ENCODE measurements at regions not wholly inside any gene's neighbourhood (a gene's known extent, or its start where the extent isn't known, plus 50 kb on each side); places are given as distances from the start of the nearest gene placed in this dataset.
"Not testable (repeated sequence)": the region's sequence is repeated elsewhere in the genome, so short reads cannot be mapped to it uniquely, and the experiment has no call there.

GRCh38 chr4:77355731-77356130 lies 198.7 kb downstream of the CCNG2 start:
- Histone ChIP-seq H3K9ac (ENCODE audit: low read depth in 1 of 2, low read length in 2 of 2) (no peak overlapping the region), H3K4me3 (ENCODE audit: low read depth in 1 of 2, low read length in 2 of 2) (no peak overlapping the region), H3K36me3 (ENCODE audit: control insufficient read depth in 1 of 2, insufficient read depth in 2 of 2, low read length in 2 of 2) (no peaks in the 10 kb centered on the region), H3K27ac (ENCODE audit: low read depth, low read length) (no peak overlapping the region), H3K4me1 (ENCODE audit: control insufficient read depth in 1 of 2, insufficient read depth in 2 of 2, low read length in 2 of 2) (no peaks in the 10 kb centered on the region), H3K27me3 (ENCODE audit: control insufficient read depth in 1 of 2, insufficient read depth in 2 of 2, low read length in 2 of 2) (peaks cover 0 to 3% of the 10 kb centered on the region in 2 donors), H3K9me3 (ENCODE audit: control insufficient read depth in 1 of 2, low read length in 2 of 2) (no peaks in the 10 kb centered on the region)

- H3K27me3 ChIP-seq (ENCODE audit: control insufficient read depth in 1 of 2, insufficient read depth in 2 of 2, low read length in 2 of 2) = peaks cover 0 to 3% of the 10 kb centered on the region in 2 donors
- no peaks in the 10 kb centered on the region for H3K36me3 ChIP-seq (ENCODE audit: control insufficient read depth in 1 of 2, insufficient read depth in 2 of 2, low read length in 2 of 2)
- no peaks in the 10 kb centered on the region for H3K4me1 ChIP-seq (ENCODE audit: control insufficient read depth in 1 of 2, insufficient read depth in 2 of 2, low read length in 2 of 2)
- H3K9me3 ChIP-seq (ENCODE audit: control insufficient read depth in 1 of 2, low read length in 2 of 2) = no peaks in the 10 kb centered on the region
- no peak overlapping the region for H3K4me3 ChIP-seq (ENCODE audit: low read depth in 1 of 2, low read length in 2 of 2)
- no peak overlapping the region for H3K27ac ChIP-seq (ENCODE audit: low read depth, low read length)
- no peak overlapping the region for H3K9ac ChIP-seq (ENCODE audit: low read depth in 1 of 2, low read length in 2 of 2)
Observed at GRCh38 chr4:77358315-77358928, 201.4 kb downstream of the CCNG2 start.

GRCh38 chr4:77360451-77360850 lies 203.4 kb downstream of the CCNG2 start:
- Histone ChIP-seq H3K27me3 (ENCODE audit: control insufficient read depth in 1 of 2, insufficient read depth in 2 of 2, low read length in 2 of 2) (peaks cover 0 to 3% of the 10 kb centered on the region in 2 donors), H3K4me1 (ENCODE audit: control insufficient read depth in 1 of 2, insufficient read depth in 2 of 2, low read length in 2 of 2) (no peaks in the 10 kb centered on the region), H3K27ac (ENCODE audit: low read depth, low read length) (no peak overlapping the region), H3K36me3 (ENCODE audit: control insufficient read depth in 1 of 2, insufficient read depth in 2 of 2, low read length in 2 of 2) (no peaks in the 10 kb centered on the region), H3K4me3 (ENCODE audit: low read depth in 1 of 2, low read length in 2 of 2) (no peak overlapping the region), H3K9ac (ENCODE audit: low read depth in 1 of 2, low read length in 2 of 2) (no peak overlapping the region), H3K9me3 (ENCODE audit: control insufficient read depth in 1 of 2, low read length in 2 of 2) (no peaks in the 10 kb centered on the region)

DNA sequence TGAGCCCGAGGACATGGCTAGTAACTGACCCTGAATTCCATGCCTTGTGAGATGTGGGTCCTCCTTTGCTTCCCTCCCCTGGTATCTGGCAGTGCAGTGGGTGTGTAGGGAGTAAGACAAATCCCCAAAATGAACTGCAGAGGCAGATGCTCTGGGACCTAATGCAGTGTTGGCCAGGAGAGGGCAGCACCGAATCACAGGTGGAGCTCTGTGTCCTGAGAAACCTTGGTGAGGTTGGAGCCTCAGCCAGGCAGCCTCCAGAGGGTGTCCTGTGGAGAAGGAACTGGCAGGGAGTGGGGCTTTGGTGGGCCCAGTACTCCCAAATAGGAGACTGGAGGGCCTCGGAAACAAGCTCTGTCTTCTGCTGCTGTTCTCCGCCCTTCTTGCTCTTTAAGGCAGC lies 209.9 kb downstream of the CCNG2 start:
- not testable (repeated sequence) for H3K4me1 ChIP-seq (ENCODE audit: control insufficient read depth in 1 of 2, insufficient read depth in 2 of 2, low read length in 2 of 2); H3K4me3 ChIP-seq (ENCODE audit: low read depth in 1 of 2, low read length in 2 of 2); H3K36me3 ChIP-seq (ENCODE audit: control insufficient read depth in 1 of 2, insufficient read depth in 2 of 2, low read length in 2 of 2); H3K27ac ChIP-seq (ENCODE audit: low read depth, low read length); H3K9ac ChIP-seq (ENCODE audit: low read depth in 1 of 2, low read length in 2 of 2); H3K27me3 ChIP-seq (ENCODE audit: control insufficient read depth in 1 of 2, insufficient read depth in 2 of 2, low read length in 2 of 2); H3K9me3 ChIP-seq (ENCODE audit: control insufficient read depth in 1 of 2, low read length in 2 of 2)

GRCh38 chr4:77367638-77368037 lies 210.6 kb downstream of the CCNG2 start:
- H3K4me3 ChIP-seq (ENCODE audit: low read depth in 1 of 2, low read length in 2 of 2) = no peak overlapping the region
- H3K4me1 ChIP-seq (ENCODE audit: control insufficient read depth in 1 of 2, insufficient read depth in 2 of 2, low read length in 2 of 2) = no peaks in the 10 kb centered on the region
- H3K27me3 ChIP-seq (ENCODE audit: control insufficient read depth in 1 of 2, insufficient read depth in 2 of 2, low read length in 2 of 2) = no peaks in the 10 kb centered on the region
- no peaks in the 10 kb centered on the region for H3K36me3 ChIP-seq (ENCODE audit: control insufficient read depth in 1 of 2, insufficient read depth in 2 of 2, low read length in 2 of 2)
- no peaks in the 10 kb centered on the region for H3K9me3 ChIP-seq (ENCODE audit: control insufficient read depth in 1 of 2, low read length in 2 of 2)
- H3K27ac ChIP-seq (ENCODE audit: low read depth, low read length) = no peak overlapping the region
- H3K9ac ChIP-seq (ENCODE audit: low read depth in 1 of 2, low read length in 2 of 2) = no peak overlapping the region

DNA sequence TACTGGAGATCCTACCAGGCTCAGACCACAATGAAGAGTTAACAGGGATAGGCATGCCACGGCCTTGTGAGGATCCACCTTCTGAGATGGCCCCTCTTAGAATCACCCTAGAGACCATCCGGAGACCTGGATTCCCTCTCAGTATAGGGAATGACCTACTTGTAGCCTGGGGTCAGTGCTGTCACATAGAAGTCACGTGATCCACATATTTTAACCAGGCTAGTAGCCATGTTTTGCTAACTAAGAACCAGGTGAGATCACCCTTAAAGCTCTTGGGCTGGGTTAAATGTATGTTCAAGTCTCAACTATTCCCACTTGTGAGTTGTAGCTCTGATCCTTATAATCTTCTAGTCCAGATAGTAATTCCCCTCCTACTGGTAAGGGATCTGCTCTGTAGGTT lies 215.4 kb downstream of the CCNG2 start:
- H3K27me3 ChIP-seq (ENCODE audit: control insufficient read depth in 1 of 2, insufficient read depth in 2 of 2, low read length in 2 of 2) = no peaks in the 10 kb centered on the region
- H3K4me1 ChIP-seq (ENCODE audit: control insufficient read depth in 1 of 2, insufficient read depth in 2 of 2, low read length in 2 of 2) = no peaks in the 10 kb centered on the region
- H3K36me3 ChIP-seq (ENCODE audit: control insufficient read depth in 1 of 2, insufficient read depth in 2 of 2, low read length in 2 of 2) = no peaks in the 10 kb centered on the region
- no peak overlapping the region for H3K4me3 ChIP-seq (ENCODE audit: low read depth in 1 of 2, low read length in 2 of 2)
- H3K9me3 ChIP-seq (ENCODE audit: control insufficient read depth in 1 of 2, low read length in 2 of 2) = no peaks in the 10 kb centered on the region
- no peak overlapping the region for H3K9ac ChIP-seq (ENCODE audit: low read depth in 1 of 2, low read length in 2 of 2)
- no peak overlapping the region for H3K27ac ChIP-seq (ENCODE audit: low read depth, low read length)

DNA sequence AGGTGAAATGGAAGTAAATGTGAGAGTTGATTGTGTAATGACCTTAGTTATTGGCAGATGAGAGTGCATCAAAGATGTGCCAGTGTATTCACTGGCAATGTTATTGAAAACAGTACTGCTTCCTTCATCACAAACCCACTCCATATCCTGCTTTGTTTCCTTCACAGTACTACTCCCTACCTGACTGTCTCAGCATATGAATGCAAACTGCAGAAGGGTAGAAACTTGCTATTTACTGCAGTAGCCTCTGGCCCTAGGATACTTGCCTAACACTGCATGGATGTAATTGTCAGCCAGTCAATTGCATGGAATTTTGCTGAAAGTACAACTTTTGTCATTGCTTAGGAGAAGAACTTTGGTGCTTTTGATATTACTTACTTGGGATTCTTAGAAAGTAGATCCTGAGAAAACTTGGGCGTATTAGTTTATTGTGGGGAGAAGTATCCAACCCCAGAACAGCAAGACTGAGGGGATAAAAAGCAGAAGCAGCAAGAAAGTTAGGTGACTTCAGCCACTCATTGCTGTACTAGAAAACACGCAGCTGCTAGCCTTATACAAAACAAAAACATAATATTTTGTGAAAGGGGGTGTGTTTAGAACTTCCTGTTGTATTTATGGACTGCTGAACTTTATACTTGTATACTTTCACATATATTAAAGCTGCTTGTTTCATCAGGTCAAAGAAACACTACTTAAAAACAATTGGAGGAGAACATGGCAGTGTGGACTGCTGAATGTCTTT lies 219.0 kb downstream of the CCNG2 start:
- no peaks in the 10 kb centered on the region for H3K4me1 ChIP-seq (ENCODE audit: control insufficient read depth in 1 of 2, insufficient read depth in 2 of 2, low read length in 2 of 2)
- H3K9me3 ChIP-seq (ENCODE audit: control insufficient read depth in 1 of 2, low read length in 2 of 2) = no peaks in the 10 kb centered on the region
- H3K9ac ChIP-seq (ENCODE audit: low read depth in 1 of 2, low read length in 2 of 2) = no peak overlapping the region
- peaks cover 0 to 5% of the 10 kb centered on the region in 2 donors for H3K27me3 ChIP-seq (ENCODE audit: control insufficient read depth in 1 of 2, insufficient read depth in 2 of 2, low read length in 2 of 2)
- no peak overlapping the region for H3K4me3 ChIP-seq (ENCODE audit: low read depth in 1 of 2, low read length in 2 of 2)
- H3K27ac ChIP-seq (ENCODE audit: low read depth, low read length) = no peak overlapping the region
- no peaks in the 10 kb centered on the region for H3K36me3 ChIP-seq (ENCODE audit: control insufficient read depth in 1 of 2, insufficient read depth in 2 of 2, low read length in 2 of 2)

GRCh38 chr4:77376788-77377460 lies 219.9 kb downstream of the CCNG2 start:
- Histone ChIP-seq H3K27ac (ENCODE audit: low read depth, low read length) (no peak overlapping the region), H3K4me1 (ENCODE audit: control insufficient read depth in 1 of 2, insufficient read depth in 2 of 2, low read length in 2 of 2) (no peaks in the 10 kb centered on the region), H3K4me3 (ENCODE audit: low read depth in 1 of 2, low read length in 2 of 2) (no peak overlapping the region), H3K36me3 (ENCODE audit: control insufficient read depth in 1 of 2, insufficient read depth in 2 of 2, low read length in 2 of 2) (no peaks in the 10 kb centered on the region), H3K9me3 (ENCODE audit: control insufficient read depth in 1 of 2, low read length in 2 of 2) (no peaks in the 10 kb centered on the region), H3K9ac (ENCODE audit: low read depth in 1 of 2, low read length in 2 of 2) (no peak overlapping the region), H3K27me3 (ENCODE audit: control insufficient read depth in 1 of 2, insufficient read depth in 2 of 2, low read length in 2 of 2) (peaks cover 0 to 7% of the 10 kb centered on the region in 2 donors)

DNA sequence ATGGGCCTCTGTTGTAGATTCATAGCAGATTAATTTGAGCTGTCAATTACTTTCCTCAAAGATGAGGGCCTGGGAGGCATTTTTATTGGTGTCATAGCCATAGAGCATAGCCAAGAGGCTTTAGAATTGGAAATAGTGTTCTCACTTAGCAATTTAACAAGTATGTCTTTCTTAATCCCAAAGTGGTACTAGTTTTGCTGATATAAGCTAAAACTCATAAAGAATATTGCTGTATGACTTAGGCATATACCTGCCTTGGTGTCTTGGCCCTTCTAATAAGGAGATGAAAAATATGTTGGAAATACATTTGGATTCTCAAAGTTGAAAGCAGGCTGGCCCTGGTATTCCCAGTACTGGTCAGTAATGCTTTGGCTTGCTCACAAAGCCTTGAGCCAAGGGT lies 221.5 kb upstream of the CXCL13 start:
- Histone ChIP-seq H3K36me3 (ENCODE audit: control insufficient read depth in 1 of 2, insufficient read depth in 2 of 2, low read length in 2 of 2) (no peaks in the 10 kb centered on the region), H3K4me1 (ENCODE audit: control insufficient read depth in 1 of 2, insufficient read depth in 2 of 2, low read length in 2 of 2) (no peaks in the 10 kb centered on the region), H3K9ac (ENCODE audit: low read depth in 1 of 2, low read length in 2 of 2) (no peak overlapping the region), H3K27ac (ENCODE audit: low read depth, low read length) (no peak overlapping the region), H3K27me3 (ENCODE audit: control insufficient read depth in 1 of 2, insufficient read depth in 2 of 2, low read length in 2 of 2) (peaks cover 0 to 8% of the 10 kb centered on the region in 2 donors), H3K4me3 (ENCODE audit: low read depth in 1 of 2, low read length in 2 of 2) (no peak overlapping the region), H3K9me3 (ENCODE audit: control insufficient read depth in 1 of 2, low read length in 2 of 2) (no peaks in the 10 kb centered on the region)

- H3K4me3 ChIP-seq (ENCODE audit: low read depth in 1 of 2, low read length in 2 of 2) = no peak overlapping the region
- H3K9ac ChIP-seq (ENCODE audit: low read depth in 1 of 2, low read length in 2 of 2) = no peak overlapping the region
- H3K27ac ChIP-seq (ENCODE audit: low read depth, low read length) = no peak overlapping the region
- no peaks in the 10 kb centered on the region for H3K36me3 ChIP-seq (ENCODE audit: control insufficient read depth in 1 of 2, insufficient read depth in 2 of 2, low read length in 2 of 2)
- no peaks in the 10 kb centered on the region for H3K4me1 ChIP-seq (ENCODE audit: control insufficient read depth in 1 of 2, insufficient read depth in 2 of 2, low read length in 2 of 2)
- H3K9me3 ChIP-seq (ENCODE audit: control insufficient read depth in 1 of 2, low read length in 2 of 2) = no peaks in the 10 kb centered on the region
- peaks cover 0 to 3% of the 10 kb centered on the region in 2 donors for H3K27me3 ChIP-seq (ENCODE audit: control insufficient read depth in 1 of 2, insufficient read depth in 2 of 2, low read length in 2 of 2)
Observed at GRCh38 chr4:77385124-77385969, 220.3 kb upstream of the CXCL13 start.

Measured in duodenal mucosa (tissue), 2 donors.